CD8-positive, alpha-beta memory T cell (primary cell): ENCODE measurements at regions not wholly inside any gene's neighbourhood (a gene's known extent, or its start where the extent isn't known, plus 50 kb on each side); places are given as distances from the start of the nearest gene placed in this dataset.

Experiments
- CTCF ChIA-PET: fragments of 350-600 bp; sonication (Branson Sonifier 250); formaldehyde crosslinking; loops from one replicate; lab custom pipeline; 2021; ENCODE audit warnings: antibody characterized with exemption; lab: Charles Lee
- POLR2A ChIA-PET: fragments of 350-600 bp; sonication (Branson Sonifier 250); formaldehyde crosslinking; loops from one replicate; lab custom pipeline; 2021; ENCODE audit warnings: antibody characterized with exemption; lab: Charles Lee
- DNase-seq, 5 donors: peaks; one replicate each; pipeline versions ENCODE4 v3.0.0 to v3.0.0-alpha.2; 2020 to 2022; ENCODE audit warnings: mixed read lengths in 1 of 5
- H3K27ac ChIP-seq: one replicate; pipeline ENCODE4 v1.7.0; 2013; ENCODE audit warnings: low read depth, mild to moderate bottlenecking, low read length, moderate library complexity
- H3K27me3 ChIP-seq: 2 replicates; pipeline ENCODE4 v1.7.0; 2013; ENCODE audit warnings: low read length, mild to moderate bottlenecking; ENCODE audit not compliant: insufficient read depth, poor library complexity, severe bottlenecking
- H3K36me3 ChIP-seq: 2 replicates; pipeline ENCODE4 v1.7.0; 2013; ENCODE audit warnings: mild to moderate bottlenecking, low read length, moderate library complexity; ENCODE audit not compliant: insufficient read depth
- H3K4me1 ChIP-seq: 2 replicates; pipeline ENCODE4 v1.7.0; 2013; ENCODE audit warnings: mild to moderate bottlenecking, low read length, moderate library complexity; ENCODE audit not compliant: insufficient read depth
- H3K4me3 ChIP-seq: 2 replicates; pipeline ENCODE4 v1.7.0; 2013; ENCODE audit warnings: mild to moderate bottlenecking, low read length
- H3K9me3 ChIP-seq: 2 replicates; pipeline ENCODE4 v1.7.0; 2013; ENCODE audit warnings: mild to moderate bottlenecking, low read length
- H3K27ac Mint-ChIP-seq, 8 donors: one replicate each; pipeline ENCODE4 v1.8.0; 2020 to 2021; ENCODE audit warnings: mixed read lengths in 8 of 8, mild to moderate bottlenecking in 6 of 8, inconsistent platforms in 3 of 8, moderate library complexity in 3 of 8
- H3K27me3 Mint-ChIP-seq, 2 donors: one replicate each; pipeline ENCODE4 v1.8.0; 2020 to 2021; ENCODE audit warnings: mixed read lengths in 2 of 2, mild to moderate bottlenecking in 1 of 2, moderate library complexity in 1 of 2
- H3K36me3 Mint-ChIP-seq, 3 donors: one replicate each; pipeline ENCODE4 v1.8.0; 2020 to 2021; ENCODE audit warnings: mixed read lengths in 3 of 3, inconsistent platforms in 1 of 3, mild to moderate bottlenecking in 1 of 3
- H3K4me1 Mint-ChIP-seq, 3 donors: one replicate each; pipeline ENCODE4 v1.8.0; 2020 to 2021; ENCODE audit warnings: mixed read lengths in 3 of 3, inconsistent platforms in 1 of 3, mild to moderate bottlenecking in 1 of 3
- H3K4me3 Mint-ChIP-seq, 7 donors: one replicate each; pipeline ENCODE4 v1.8.0; 2020 to 2021; ENCODE audit warnings: mixed read lengths in 7 of 7, mild to moderate bottlenecking in 6 of 7, moderate library complexity in 4 of 7, inconsistent platforms in 2 of 7
- H3K9me3 Mint-ChIP-seq, 5 donors: one replicate each; pipeline ENCODE4 v1.8.0; 2020 to 2022; ENCODE audit warnings: mixed read lengths in 5 of 5, mild to moderate bottlenecking in 3 of 5, moderate library complexity in 2 of 5, inconsistent platforms in 1 of 5

DNA sequence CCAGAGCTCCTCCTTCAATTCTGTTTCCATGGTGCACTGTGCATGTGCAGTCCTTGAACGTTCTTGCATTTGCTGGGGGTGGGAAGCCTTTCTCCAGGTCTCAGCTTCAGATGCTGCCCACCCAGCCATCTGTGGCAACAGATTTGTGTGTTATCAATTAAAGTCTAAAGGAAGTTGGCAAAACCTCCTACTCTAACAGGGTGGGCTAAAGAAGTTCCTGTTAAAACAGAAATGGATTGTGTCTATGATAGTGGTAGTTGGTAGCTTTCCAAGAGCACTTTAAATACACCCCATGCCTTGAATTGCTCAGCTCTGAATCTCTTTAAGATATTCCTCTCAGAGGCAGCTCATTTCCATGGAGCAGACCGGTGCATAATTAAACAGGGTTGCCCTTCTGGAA is 488.0 kb upstream of the SUCLG2 start:
- POLR2A ChIA-PET, result interaction anchor here (0.5 kb wide), 1 partner anchor 762 kb away, joined by 3 read pairs; no protein-coding TSS in a partner anchor
- Histone ChIP-seq H3K4me3 (no peak overlapping the region), H3K27me3 (no peaks in the 10 kb centered on the region), H3K4me1 (no peaks in the 10 kb centered on the region), H3K36me3 (no peaks in the 10 kb centered on the region), H3K27ac (no peak overlapping the region), H3K9me3 (no peaks in the 10 kb centered on the region)
- CTCF ChIA-PET, result interaction anchor here (1.3 kb wide), 1 partner anchor 9 kb away, joined by 3 read pairs; no protein-coding TSS in a partner anchor
- Mint-ChIP-seq H3K27me3 (no peaks in the 10 kb centered on the region), H3K27ac (no peak overlapping the region), H3K9me3 (peaks cover 0 to 2% (median 0%) of the 10 kb centered on the region in 5 donors), H3K36me3 (peaks cover 0 to 7% (median 5%) of the 10 kb centered on the region in 3 donors), H3K4me1 (peaks cover 0 to 4% (median 0%) of the 10 kb centered on the region in 3 donors), H3K4me3 (no peak overlapping the region)
- peak in 1 of 5 donors; percentile 39 for DNase-seq

DNA sequence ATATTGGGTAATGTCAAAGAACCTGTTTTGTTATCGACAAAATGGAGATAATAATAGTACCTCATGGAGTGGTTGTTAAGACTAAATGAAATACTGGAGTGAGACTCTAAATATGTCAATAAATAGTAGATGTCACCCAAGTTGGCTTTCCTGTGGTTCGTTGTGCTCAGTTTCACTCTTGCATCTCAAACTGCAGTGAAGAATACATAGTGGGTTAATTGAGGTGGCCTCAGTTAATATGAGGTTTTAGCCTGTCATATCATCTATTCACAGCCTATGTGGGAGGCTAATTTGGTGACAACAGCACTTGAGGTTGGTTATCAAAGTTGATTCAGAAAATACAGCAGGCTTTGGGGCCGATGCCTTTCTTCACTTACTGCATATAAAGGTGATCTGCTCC is 485.5 kb upstream of the SUCLG2 start:
- H3K36me3 ChIP-seq, result no peaks in the 10 kb centered on the region
- H3K4me1 ChIP-seq, result no peaks in the 10 kb centered on the region
- no peak for DNase-seq
- H3K27me3 Mint-ChIP-seq, result no peaks in the 10 kb centered on the region
- ChIA-PET POLR2A (no interaction called here), CTCF (no interaction called here)
- no peaks in the 10 kb centered on the region for H3K9me3 ChIP-seq
- no peaks in the 10 kb centered on the region for H3K27me3 ChIP-seq
- peaks cover 0 to 7% (median 0%) of the 10 kb centered on the region in 3 donors for H3K36me3 Mint-ChIP-seq
- no peak overlapping the region for H3K4me3 Mint-ChIP-seq
- no peaks in the 10 kb centered on the region for H3K9me3 Mint-ChIP-seq
- H3K27ac ChIP-seq, result no peak overlapping the region
- no peak overlapping the region for H3K4me3 ChIP-seq
- peaks cover 0 to 4% (median 0%) of the 10 kb centered on the region in 3 donors for H3K4me1 Mint-ChIP-seq
- H3K27ac Mint-ChIP-seq, result no peak overlapping the region

DNA sequence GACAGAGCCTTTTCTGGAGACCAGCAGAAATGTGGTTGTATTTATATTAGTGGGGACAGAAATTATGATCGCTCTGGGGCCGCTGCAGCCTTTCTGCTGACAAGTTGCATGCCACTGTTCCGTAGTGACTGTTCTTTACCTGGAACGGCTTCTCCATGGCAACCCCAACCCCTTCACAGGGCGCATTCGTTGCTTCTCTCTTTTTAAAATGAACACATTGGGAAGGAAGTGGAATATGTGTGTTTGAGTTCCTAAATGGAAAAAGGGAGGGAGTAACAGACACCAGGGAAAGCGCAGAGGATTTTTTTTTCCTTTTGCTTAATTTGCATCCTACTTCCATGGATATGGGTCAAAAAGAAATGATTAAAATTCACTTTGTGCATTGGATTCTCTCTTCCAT is 482.0 kb upstream of the SUCLG2 start:
- Mint-ChIP-seq H3K9me3 (peaks cover 0 to 6% (median 3%) of the 10 kb centered on the region in 5 donors), H3K27me3 (peaks cover 0 to 6% of the 10 kb centered on the region in 2 donors), H3K4me1 (peaks cover 0 to 4% (median 0%) of the 10 kb centered on the region in 3 donors), H3K4me3 (no peak overlapping the region), H3K27ac (no peak overlapping the region), H3K36me3 (peaks cover 0 to 19% (median 1%) of the 10 kb centered on the region in 3 donors)
- no peak overlapping the region for H3K4me3 ChIP-seq
- no peaks in the 10 kb centered on the region for H3K4me1 ChIP-seq
- POLR2A ChIA-PET, result no interaction called here
- no peaks in the 10 kb centered on the region for H3K36me3 ChIP-seq
- H3K27ac ChIP-seq, result no peak overlapping the region
- H3K27me3 ChIP-seq, result no peaks in the 10 kb centered on the region
- no peak for DNase-seq
- no peaks in the 10 kb centered on the region for H3K9me3 ChIP-seq
- CTCF ChIA-PET, result no interaction called here

DNA sequence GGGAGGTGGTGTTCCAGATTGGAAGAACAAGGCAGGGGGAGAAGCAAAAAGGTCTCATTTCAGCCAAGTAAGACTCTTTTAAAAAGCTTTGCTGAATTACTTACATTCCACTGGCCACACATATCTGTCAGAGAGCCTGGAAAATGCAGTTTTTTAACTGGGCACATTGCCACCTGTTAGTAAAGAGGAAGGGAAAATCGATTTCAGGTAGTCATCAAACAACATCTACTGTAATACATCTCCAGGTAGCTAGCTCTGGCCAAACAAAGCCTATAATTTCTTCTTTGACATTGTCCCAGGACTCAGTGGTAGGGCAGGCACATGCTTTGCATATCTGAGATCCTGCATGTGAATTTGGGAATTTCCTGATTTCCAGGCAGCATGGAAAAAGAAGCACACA is 480.7 kb upstream of the SUCLG2 start:
- Mint-ChIP-seq H3K9me3 (peaks cover 0 to 6% (median 3%) of the 10 kb centered on the region in 5 donors), H3K27me3 (peaks cover 0 to 7% of the 10 kb centered on the region in 2 donors)
- CTCF ChIA-PET, result no interaction called here

DNA sequence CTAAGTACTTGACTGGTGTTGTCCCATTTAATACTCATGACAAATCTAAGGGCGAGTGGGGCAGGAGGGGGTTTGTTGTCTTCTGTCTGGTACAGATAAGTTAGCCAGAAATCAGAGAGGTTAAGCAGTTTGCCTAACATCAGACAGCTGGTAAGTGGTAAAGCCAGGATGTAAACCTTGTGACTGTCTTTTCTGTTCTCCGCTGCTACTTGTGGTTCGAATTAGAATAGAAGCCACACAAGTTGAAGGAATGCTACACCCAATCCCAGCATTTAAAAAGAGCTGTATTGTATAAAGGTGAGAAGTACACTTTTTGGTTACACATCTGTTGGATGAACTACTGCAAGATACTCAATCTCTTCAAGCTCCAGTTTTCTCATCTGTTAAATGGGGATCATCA is 474.7 kb upstream of the SUCLG2 start:
- POLR2A ChIA-PET, result no interaction called here
- Histone ChIP-seq H3K9me3 (no peaks in the 10 kb centered on the region), H3K4me1 (no peaks in the 10 kb centered on the region), H3K27me3 (no peaks in the 10 kb centered on the region), H3K36me3 (no peaks in the 10 kb centered on the region), H3K4me3 (no peak overlapping the region), H3K27ac (no peak overlapping the region)
- Mint-ChIP-seq H3K9me3 (peaks cover 0 to 6% (median 4%) of the 10 kb centered on the region in 5 donors), H3K27me3 (peaks cover 0 to 7% of the 10 kb centered on the region in 2 donors), H3K36me3 (peaks cover 5 to 36% (median 5%) of the 10 kb centered on the region in 3 donors), H3K4me3 (no peak overlapping the region), H3K4me1 (peaks cover 5 to 21% (median 16%) of the 10 kb centered on the region in 3 donors), H3K27ac (no peak overlapping the region)
- no peak for DNase-seq
- CTCF ChIA-PET, result no interaction called here

More for the DNA sequence above, 480.7 kb upstream of the SUCLG2 start:
- Mint-ChIP-seq H3K4me3 (no peak overlapping the region), H3K27ac (peak overlapping the region in 1 of 8 donors; percentile 36), H3K4me1 (no peaks in the 10 kb centered on the region), H3K36me3 (peaks cover 5 to 32% (median 5%) of the 10 kb centered on the region in 3 donors)
- Histone ChIP-seq H3K27ac (no peak overlapping the region), H3K36me3 (no peaks in the 10 kb centered on the region), H3K27me3 (no peaks in the 10 kb centered on the region), H3K4me3 (no peak overlapping the region), H3K9me3 (no peaks in the 10 kb centered on the region), H3K4me1 (no peaks in the 10 kb centered on the region)
- DNase-seq, result no peak
- POLR2A ChIA-PET, result no interaction called here

DNA sequence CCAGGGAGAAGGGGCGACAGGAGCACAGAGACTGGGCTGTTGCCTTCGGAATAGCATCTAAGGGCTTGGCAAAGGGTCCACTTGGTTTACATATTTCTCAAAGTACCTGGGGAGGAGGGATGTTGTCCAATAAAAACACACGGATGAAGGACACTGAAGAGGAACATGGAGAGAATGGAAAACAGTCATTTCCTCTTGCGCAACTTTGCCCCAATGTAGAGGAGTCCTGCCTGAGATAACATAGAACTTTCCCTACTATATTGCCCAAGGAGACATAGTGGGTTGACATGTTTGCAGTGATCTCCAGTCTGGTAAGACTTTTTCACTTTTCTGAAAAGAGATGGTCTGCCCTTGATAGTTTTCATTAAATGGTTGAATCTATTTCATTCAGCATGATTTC is 468.8 kb upstream of the SUCLG2 start:
- Histone ChIP-seq H3K27me3 (no peaks in the 10 kb centered on the region), H3K27ac (no peak overlapping the region), H3K4me3 (no peak overlapping the region), H3K36me3 (no peaks in the 10 kb centered on the region), H3K4me1 (no peaks in the 10 kb centered on the region), H3K9me3 (no peaks in the 10 kb centered on the region)
- Mint-ChIP-seq H3K27ac (peak overlapping the region in 1 of 8 donors; percentile 41), H3K27me3 (peaks cover 0 to 1% of the 10 kb centered on the region in 2 donors), H3K4me3 (no peak overlapping the region), H3K9me3 (peaks cover 0 to 1% (median 0%) of the 10 kb centered on the region in 5 donors), H3K36me3 (peaks cover 0 to 1% (median 0%) of the 10 kb centered on the region in 3 donors), H3K4me1 (peaks cover 5 to 24% (median 18%) of the 10 kb centered on the region in 3 donors)
- CTCF ChIA-PET, result no interaction called here
- POLR2A ChIA-PET, result no interaction called here
- no peak for DNase-seq

DNA sequence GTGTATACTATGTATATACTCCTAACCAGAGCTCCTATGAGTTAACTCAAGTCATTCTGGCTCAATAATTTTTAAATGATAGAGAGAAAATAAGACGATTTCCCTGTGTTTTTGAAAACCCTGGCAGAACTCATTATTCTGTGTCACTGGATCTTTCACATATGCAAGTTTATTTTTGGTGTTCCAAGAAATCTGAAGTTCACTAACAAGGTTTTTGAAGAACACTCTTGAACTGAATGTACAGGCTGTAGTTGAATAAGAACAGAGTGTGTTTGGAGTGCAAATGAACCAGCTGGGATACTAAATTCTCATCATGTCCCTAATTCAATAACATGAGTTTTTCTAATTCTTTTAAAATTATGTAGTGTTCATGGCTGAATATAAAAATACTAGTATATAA is 466.9 kb upstream of the SUCLG2 start:
- no peaks in the 10 kb centered on the region for H3K9me3 ChIP-seq
- H3K4me1 ChIP-seq, result no peaks in the 10 kb centered on the region
- POLR2A ChIA-PET, result interaction anchor here (0.6 kb wide), 1 partner anchor 14 kb away, joined by 5 read pairs; no protein-coding TSS in a partner anchor
- no peak overlapping the region for H3K4me3 ChIP-seq
- Mint-ChIP-seq H3K27me3 (peaks cover 0 to 1% of the 10 kb centered on the region in 2 donors), H3K4me3 (no peak overlapping the region), H3K27ac (no peak overlapping the region), H3K36me3 (peaks cover 0 to 1% (median 0%) of the 10 kb centered on the region in 3 donors), H3K4me1 (peaks cover 3 to 24% (median 18%) of the 10 kb centered on the region in 3 donors), H3K9me3 (no peaks in the 10 kb centered on the region)
- H3K27me3 ChIP-seq, result no peaks in the 10 kb centered on the region
- DNase-seq, result no peak
- CTCF ChIA-PET, result no interaction called here
- no peaks in the 10 kb centered on the region for H3K36me3 ChIP-seq
- H3K27ac ChIP-seq, result no peak overlapping the region

DNA sequence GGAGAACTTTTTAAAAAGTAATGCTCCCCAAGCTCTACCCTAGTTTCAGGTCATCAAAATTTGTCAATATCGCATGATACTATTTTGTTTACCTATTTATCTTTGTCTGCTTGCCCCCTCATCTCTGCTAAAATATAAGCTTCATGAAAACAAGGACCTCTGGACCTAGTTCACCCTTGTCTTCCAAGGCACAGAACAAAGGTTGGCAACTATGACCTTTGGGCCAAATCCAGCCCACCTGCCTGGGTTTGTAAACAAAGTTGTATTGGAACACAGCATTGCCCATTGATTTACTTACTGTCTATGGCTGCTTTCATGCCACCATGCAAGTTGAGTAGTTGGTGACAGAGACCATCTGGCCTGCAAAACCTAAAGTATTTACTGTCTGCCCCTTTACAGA is 462.2 kb upstream of the SUCLG2 start:
- no peaks in the 10 kb centered on the region for H3K4me1 Mint-ChIP-seq
- Histone ChIP-seq H3K27ac (no peak overlapping the region), H3K4me3 (no peak overlapping the region), H3K4me1 (no peaks in the 10 kb centered on the region), H3K9me3 (no peaks in the 10 kb centered on the region), H3K27me3 (no peaks in the 10 kb centered on the region), H3K36me3 (no peaks in the 10 kb centered on the region)
- peaks cover 0 to 1% (median 0%) of the 10 kb centered on the region in 3 donors for H3K36me3 Mint-ChIP-seq
- POLR2A ChIA-PET, result no interaction called here
- H3K9me3 Mint-ChIP-seq, result peaks cover 0 to 2% (median 0%) of the 10 kb centered on the region in 5 donors
- no peak for DNase-seq
- CTCF ChIA-PET, result no interaction called here
- no peak overlapping the region for H3K4me3 Mint-ChIP-seq
- H3K27me3 Mint-ChIP-seq, result no peaks in the 10 kb centered on the region
- no peak overlapping the region for H3K27ac Mint-ChIP-seq
